ENCODE measurements at regions not wholly inside any gene's neighbourhood (a gene's known extent, or its start where the extent isn't known, plus 50 kb on each side); places are given as distances from the start of the nearest gene placed in this dataset.
"Not testable (repeated sequence)": the region's sequence is repeated elsewhere in the genome, so short reads cannot be mapped to it uniquely, and the experiment has no call there.

GRCh38 chr15:62359416-62359815 lies 194.3 kb upstream of the C2CD4B start:
- no peaks in the 10 kb centered on the region for H3K27me3 ChIP-seq (ENCODE audit: insufficient read depth, low read length)
- H3K4me3 ChIP-seq (ENCODE audit: low read length), result no peak overlapping the region
- no peaks in the 10 kb centered on the region for H3K9me3 ChIP-seq (ENCODE audit: low read depth, low read length)
- no peaks in the 10 kb centered on the region for H3K4me1 ChIP-seq (ENCODE audit: insufficient read depth, low read length)

DNA sequence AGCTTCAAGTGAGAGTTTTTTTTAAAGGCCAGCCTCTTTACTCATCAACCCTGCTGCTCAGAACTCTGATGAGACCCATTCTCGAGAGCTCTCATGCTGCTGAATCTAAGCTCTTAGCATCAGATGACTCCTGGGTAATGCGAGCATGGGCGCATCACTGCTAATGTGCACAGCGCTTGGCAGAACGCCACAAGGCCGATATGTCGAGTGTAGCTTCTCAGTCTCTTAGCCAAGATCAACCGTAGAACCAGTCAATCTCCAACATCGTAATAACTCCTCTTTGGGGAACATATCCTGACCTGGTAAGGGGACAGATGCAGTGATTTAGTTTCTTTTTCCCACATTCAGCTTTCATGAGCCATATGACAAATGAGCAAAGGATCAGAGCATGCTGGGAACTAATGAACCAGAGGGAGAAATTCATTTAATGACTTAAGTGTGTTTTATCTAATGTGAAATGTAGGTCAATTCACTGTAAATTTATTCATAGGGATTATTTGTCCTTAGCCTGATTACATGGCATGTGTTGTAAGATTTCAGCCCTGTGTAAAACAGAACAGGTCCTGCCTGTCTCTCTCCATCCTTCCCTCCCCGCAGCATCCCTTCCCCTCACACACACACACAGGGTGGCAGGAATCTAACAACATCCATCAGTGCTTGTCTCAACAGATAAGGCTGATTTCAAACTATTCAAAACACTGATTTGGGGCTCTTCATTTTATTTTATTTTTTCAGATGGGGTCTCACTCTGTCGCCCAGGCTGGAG lies 195.4 kb upstream of the C2CD4B start:
- H3K9me3 ChIP-seq (ENCODE audit: low read depth, low read length), result no peaks in the 10 kb centered on the region
- no peaks in the 10 kb centered on the region for H3K4me1 ChIP-seq (ENCODE audit: insufficient read depth, low read length)
- H3K4me3 ChIP-seq (ENCODE audit: low read length), result no peak overlapping the region
- no peaks in the 10 kb centered on the region for H3K27me3 ChIP-seq (ENCODE audit: insufficient read depth, low read length)

GRCh38 chr15:62362144-62362543 lies 197.1 kb upstream of the C2CD4B start:
- Histone ChIP-seq H3K4me3 (ENCODE audit: low read length) (no peak overlapping the region), H3K4me1 (ENCODE audit: insufficient read depth, low read length) (no peaks in the 10 kb centered on the region), H3K27me3 (ENCODE audit: insufficient read depth, low read length) (no peaks in the 10 kb centered on the region), H3K9me3 (ENCODE audit: low read depth, low read length) (no peaks in the 10 kb centered on the region)

DNA sequence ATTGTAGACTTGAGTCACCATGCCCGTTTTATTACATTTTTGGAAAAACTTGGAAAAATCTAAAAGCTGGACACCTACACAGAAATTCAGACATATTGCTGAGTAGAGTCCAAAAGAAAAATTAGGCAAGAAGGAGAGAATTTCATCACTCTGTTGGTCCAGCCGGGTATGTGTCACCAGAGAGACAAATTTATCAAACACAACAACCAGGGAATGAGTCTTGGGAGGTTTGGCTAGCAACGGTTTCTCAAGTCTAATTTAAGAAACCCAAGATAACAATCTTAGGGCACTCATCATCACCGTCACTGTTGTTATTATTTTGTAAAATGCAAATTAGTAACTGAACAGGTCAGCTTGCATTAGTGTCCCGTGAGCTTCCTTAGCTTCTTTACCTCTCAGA lies 197.5 kb upstream of the C2CD4B start:
- Histone ChIP-seq H3K4me1 (ENCODE audit: insufficient read depth, low read length) (no peaks in the 10 kb centered on the region), H3K9me3 (ENCODE audit: low read depth, low read length) (no peaks in the 10 kb centered on the region), H3K4me3 (ENCODE audit: low read length) (no peak overlapping the region), H3K27me3 (ENCODE audit: insufficient read depth, low read length) (no peaks in the 10 kb centered on the region)

GRCh38 chr15:62363913-62364312 lies 198.8 kb upstream of the C2CD4B start:
- no peaks in the 10 kb centered on the region for H3K4me1 ChIP-seq (ENCODE audit: insufficient read depth, low read length)
- H3K27me3 ChIP-seq (ENCODE audit: insufficient read depth, low read length), result no peaks in the 10 kb centered on the region

GRCh38 chr15:62365795-62366442 lies 200.8 kb upstream of the C2CD4B start:
- H3K4me1 ChIP-seq (ENCODE audit: insufficient read depth, low read length), result no peaks in the 10 kb centered on the region
- H3K27me3 ChIP-seq (ENCODE audit: insufficient read depth, low read length), result no peaks in the 10 kb centered on the region
- no peak overlapping the region for H3K4me3 ChIP-seq (ENCODE audit: low read length)
- no peaks in the 10 kb centered on the region for H3K9me3 ChIP-seq (ENCODE audit: low read depth, low read length)

More at GRCh38 chr15:62363913-62364312, 198.8 kb upstream of the C2CD4B start:
- Histone ChIP-seq H3K4me3 (ENCODE audit: low read length) (no peak overlapping the region), H3K9me3 (ENCODE audit: low read depth, low read length) (no peaks in the 10 kb centered on the region)

- Histone ChIP-seq H3K4me1 (ENCODE audit: insufficient read depth, low read length) (no peaks in the 10 kb centered on the region), H3K4me3 (ENCODE audit: low read length) (no peak overlapping the region), H3K27me3 (ENCODE audit: insufficient read depth, low read length) (no peaks in the 10 kb centered on the region), H3K9me3 (ENCODE audit: low read depth, low read length) (no peaks in the 10 kb centered on the region)
Measured at GRCh38 chr15:62369454-62369853, 204.4 kb upstream of the C2CD4B start.

DNA sequence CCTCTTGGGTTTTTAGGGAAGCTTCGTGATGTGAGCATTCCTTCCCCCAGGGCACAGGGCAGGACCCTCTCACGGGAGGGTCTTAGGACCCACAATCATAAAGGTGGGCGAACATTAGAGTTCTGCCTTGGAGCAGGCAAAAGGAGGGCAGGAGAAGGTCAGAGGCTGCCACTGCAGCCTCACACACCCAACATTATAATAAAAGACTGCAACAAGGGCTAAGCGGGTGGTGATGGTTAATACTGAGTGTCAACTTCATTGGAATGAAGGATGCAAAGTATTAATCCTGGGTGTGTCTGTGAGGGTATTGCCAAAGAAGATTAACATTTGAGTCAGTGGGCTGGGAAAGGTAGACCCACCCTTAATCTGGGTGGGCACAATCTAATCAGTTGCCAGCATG lies 206.6 kb upstream of the C2CD4B start:
- H3K27me3 ChIP-seq (ENCODE audit: insufficient read depth, low read length); H3K4me3 ChIP-seq (ENCODE audit: low read length): not testable (repeated sequence)

GRCh38 chr15:62377736-62378480 lies 212.8 kb upstream of the C2CD4B start:
- H3K4me1 ChIP-seq (ENCODE audit: insufficient read depth, low read length), result no peaks in the 10 kb centered on the region
- H3K9me3 ChIP-seq (ENCODE audit: low read depth, low read length), result no peaks in the 10 kb centered on the region
- no peak overlapping the region for H3K4me3 ChIP-seq (ENCODE audit: low read length)
- peaks cover 3% of the 10 kb centered on the region for H3K27me3 ChIP-seq (ENCODE audit: insufficient read depth, low read length)

More for the DNA sequence above, 206.6 kb upstream of the C2CD4B start:
- H3K4me1 ChIP-seq (ENCODE audit: insufficient read depth, low read length); H3K9me3 ChIP-seq (ENCODE audit: low read depth, low read length): not testable (repeated sequence)

GRCh38 chr15:62378772-62379498 lies 213.8 kb upstream of the C2CD4B start:
- Histone ChIP-seq H3K27me3 (ENCODE audit: insufficient read depth, low read length) (peaks cover 3% of the 10 kb centered on the region), H3K4me1 (ENCODE audit: insufficient read depth, low read length) (no peaks in the 10 kb centered on the region), H3K4me3 (ENCODE audit: low read length) (no peak overlapping the region), H3K9me3 (ENCODE audit: low read depth, low read length) (no peaks in the 10 kb centered on the region)

DNA sequence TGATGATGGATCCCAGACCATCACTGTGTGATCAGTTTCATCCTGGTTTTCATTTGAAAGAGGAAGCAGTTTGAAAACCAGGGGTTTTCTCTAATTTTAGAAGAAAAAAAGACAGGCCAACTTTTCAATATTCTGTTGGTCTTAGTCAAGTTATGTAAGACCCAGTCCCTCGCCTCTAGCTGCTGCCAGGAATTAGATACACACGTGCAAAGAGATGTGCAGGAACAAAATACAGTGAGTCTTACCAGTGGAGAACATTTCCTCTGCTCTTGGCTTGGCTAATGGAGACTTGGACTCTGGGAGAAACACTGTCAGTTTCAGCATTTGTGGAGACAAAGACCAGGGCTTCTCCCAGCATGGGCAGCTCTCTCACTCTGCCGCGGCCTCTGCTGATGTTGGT lies 214.9 kb upstream of the C2CD4B start:
- Histone ChIP-seq H3K27me3 (ENCODE audit: insufficient read depth, low read length) (peaks cover 3% of the 10 kb centered on the region), H3K9me3 (ENCODE audit: low read depth, low read length) (no peaks in the 10 kb centered on the region), H3K4me3 (ENCODE audit: low read length) (no peak overlapping the region), H3K4me1 (ENCODE audit: insufficient read depth, low read length) (no peaks in the 10 kb centered on the region)

- peaks cover 3% of the 10 kb centered on the region for H3K27me3 ChIP-seq (ENCODE audit: insufficient read depth, low read length)
- no peak overlapping the region for H3K4me3 ChIP-seq (ENCODE audit: low read length)
- no peaks in the 10 kb centered on the region for H3K9me3 ChIP-seq (ENCODE audit: low read depth, low read length)
- H3K4me1 ChIP-seq (ENCODE audit: insufficient read depth, low read length), result no peaks in the 10 kb centered on the region
Measured at GRCh38 chr15:62382046-62382445, 217.0 kb upstream of the C2CD4B start.

DNA sequence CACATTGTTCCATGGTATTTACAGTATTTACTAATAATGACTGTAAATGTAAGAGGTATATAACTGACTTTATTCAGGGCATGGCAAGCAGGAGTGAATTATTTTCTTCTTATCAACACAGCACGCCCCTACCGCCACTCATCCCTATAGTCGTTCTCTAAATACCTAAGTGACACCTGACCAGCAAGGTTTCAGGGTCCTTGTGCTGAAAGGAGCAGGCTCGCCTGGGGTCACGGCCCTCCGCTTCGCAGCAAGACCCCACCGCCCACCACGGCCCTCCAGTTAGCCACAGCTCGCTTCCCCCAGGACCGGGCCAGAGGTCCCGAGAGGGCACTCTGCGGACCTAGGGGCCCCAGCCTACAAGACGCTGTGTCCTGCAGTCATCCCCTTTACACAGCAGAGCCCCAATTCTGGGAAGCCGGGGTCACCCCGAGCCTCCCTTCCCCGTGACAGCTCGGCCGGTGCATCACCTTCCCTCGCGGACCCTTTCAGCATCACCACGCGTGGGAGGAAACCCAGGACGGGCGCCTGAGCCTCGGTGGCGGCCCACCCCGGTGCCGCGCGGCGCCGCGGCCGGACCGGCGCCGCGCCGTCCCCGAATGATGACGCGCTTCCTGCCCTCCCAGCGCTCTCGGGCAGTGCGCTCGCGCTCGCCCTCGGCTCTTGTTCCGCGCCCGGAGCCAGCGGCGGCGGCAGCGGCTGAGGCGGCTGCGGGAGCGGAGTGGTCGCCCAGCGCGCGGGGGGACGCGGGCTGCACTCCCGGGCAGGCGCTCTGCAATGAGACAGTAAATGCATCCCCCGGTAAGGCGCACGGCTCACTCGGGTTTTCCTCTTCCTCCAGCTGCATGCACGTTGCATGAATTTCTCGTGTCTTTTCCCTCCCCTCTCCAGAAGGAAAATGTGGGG lies 225.1 kb upstream of the C2CD4B start, which contains the start of gene TLN2:
Gene TLN2, plus strand, starts transcription at position 666 of the 906 bp plus-strand sequence.
- Histone ChIP-seq H3K4me3 (ENCODE audit: low read length) (peak within 1 kb of the TSS; percentile 65), H3K9me3 (ENCODE audit: low read depth, low read length) (no peaks in the 10 kb centered on the region), H3K4me1 (ENCODE audit: insufficient read depth, low read length) (peaks cover 27% of the 10 kb centered on the region), H3K27me3 (ENCODE audit: insufficient read depth, low read length) (peaks cover 22% of the 10 kb centered on the region)

Measured in mononuclear cell (primary cell).